NCI-H774 (cell line): ENCODE measurements at regions not wholly inside any gene's neighbourhood (a gene's known extent, or its start where the extent isn't known, plus 50 kb on each side); places are given as distances from the start of the nearest gene placed in this dataset.

Source experiments
- DNase-seq: peaks from one replicate; lab custom pipeline; 2025; lab: John Stamatoyannopoulos, UW

DNA sequence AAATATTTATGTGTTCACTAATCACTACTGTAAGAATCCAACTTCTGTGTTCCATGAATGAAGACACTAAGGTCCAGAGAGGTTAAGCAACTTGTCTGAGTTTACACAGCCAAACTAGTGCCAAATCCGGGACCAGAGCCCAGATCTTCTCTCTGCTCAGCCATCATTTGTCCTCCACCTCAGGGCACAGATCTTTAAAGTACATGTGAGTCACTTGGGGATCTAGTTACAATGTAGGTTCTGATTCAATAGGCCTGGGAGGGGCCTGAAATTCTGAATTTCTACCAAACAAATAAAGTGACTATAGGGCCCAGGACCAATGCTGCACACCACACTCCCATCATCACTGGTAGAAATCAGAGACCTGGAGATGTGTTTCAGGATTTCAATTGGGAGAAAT is 162.9 kb downstream of the GXYLT1 start:
- no peak for DNase-seq

DNA sequence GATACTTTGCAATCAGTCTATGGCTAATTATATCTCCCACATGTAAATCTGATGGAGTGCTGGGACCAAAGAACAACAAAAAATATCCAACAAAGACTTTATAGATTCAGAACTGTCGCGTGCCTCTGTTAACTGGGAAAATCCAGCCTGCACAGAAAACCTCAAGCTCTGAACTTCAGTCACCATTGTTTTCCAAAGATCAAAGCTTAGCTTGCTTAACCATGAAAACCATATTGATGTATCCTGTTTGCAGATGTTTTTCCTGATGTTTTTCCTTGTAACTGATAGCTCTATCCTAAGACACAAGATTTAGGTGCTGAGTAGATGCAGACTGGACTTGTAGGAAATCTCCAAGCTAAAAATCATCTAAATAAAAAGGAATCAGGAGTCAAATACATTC is 163.7 kb downstream of the GXYLT1 start:
- no peak for DNase-seq

DNA sequence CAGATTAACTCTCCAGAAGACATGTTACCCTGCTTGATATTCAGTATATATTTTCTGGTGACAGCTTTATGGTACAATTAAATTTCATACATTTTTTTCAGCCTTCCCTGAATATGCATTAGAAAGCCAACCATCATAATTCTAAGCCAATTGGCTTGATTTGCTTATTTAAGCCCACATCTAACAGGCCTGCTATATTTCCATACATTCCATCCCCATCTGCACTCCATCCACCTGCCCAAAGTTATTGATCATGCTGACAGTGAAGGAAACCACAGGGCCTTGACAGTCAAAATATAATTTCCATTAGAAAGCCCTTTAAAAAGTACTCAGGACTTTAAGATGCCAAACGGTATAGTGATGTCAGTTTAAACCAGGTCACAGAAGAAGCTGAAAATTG is 164.3 kb downstream of the GXYLT1 start:
- DNase-seq = no peak

DNA sequence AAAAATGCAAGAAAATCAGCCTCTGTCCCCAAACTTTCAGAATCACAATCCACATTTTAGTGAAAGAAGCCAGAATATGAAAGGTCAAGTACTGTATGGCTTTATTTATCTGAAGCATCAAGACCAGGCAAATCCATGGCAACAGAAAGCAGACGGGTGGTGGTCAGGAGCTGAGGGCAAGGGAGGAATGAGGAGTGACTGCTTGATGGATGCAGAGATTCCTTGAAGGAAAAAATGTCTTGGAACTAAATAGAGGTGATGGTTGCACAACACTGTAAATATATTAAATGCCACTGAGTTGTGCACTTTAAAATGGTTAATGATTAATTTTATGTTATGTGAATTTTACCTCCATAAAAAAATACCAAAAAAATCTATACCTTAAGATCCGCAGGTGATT is 165.1 kb downstream of the GXYLT1 start:
- no peak for DNase-seq

DNA sequence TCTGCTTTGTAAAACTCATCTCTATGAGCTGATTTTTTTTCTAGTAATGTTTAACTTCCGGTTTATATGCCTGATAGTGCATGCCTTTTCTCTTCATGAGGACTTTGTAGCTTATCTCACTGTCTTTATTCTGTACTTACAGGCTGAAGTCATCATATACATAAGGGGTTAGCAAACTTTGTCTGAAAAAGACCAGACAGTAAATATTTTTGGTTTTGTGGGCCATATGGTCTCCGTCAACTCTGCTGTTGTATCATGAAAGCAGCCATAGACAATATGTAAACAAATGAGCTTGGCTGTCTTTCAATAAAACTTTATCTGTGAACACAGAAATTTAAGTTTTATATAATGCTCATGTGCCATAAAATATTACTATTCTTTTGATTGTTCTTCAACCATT is 172.1 kb downstream of the GXYLT1 start:
- DNase-seq = no peak

DNA sequence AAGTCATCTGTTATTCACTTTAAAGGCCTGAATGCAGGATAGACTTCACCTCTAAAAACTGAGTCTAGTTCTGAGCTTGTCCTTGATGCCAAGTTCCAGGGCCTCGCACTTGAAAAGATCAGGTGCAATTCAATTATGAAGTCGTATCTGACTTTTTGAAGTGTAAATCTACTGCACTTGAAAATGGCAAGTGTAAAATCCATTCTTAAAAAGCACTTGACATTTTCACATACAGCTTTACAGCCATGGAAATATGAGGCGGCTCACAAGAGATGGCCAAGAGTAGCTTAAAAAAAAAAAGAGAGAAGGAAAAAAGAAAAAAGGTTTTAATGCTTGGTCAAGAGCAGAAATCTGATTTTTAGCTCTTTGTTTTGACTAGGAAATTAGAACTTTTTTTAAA is 172.5 kb downstream of the GXYLT1 start:
- no peak for DNase-seq

DNA sequence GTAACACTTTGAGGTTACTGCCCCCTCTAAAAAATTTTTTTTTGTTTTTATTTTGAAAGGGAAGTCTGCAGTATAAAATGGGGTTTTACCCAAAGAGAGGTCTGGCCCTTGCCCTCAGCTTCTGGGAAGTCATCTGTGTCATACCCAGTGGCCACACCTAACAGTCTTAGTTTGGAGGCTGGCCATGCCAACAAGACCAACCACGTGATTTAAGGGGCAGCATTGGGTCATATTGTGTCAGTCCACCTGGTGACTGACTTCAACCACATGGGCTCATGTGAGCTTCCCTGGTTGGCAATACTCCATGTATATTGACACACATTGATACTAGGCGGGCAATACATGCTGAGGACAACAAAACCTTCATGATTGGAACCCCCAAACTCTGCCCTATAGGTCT is 173.9 kb downstream of the GXYLT1 start:
- no peak for DNase-seq

DNA sequence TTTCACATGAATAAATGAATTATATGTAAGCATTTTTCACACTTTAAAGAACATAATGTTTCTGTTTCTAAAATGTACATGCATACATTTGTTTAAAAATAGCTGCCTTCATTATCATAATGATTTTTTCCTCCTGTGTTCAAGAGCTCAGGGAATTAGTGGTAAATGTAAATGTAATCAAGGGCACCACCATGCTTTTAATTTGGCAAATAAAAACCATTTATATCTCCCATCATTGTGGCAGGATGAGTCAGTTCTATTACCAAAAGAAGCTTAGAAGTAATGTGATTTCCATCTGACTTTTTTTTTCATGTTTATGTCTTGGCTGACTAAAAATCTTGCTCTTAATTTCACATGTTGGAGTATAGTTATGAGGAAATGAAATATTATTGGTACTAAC is 176.1 kb downstream of the GXYLT1 start:
- DNase-seq = no peak

DNA sequence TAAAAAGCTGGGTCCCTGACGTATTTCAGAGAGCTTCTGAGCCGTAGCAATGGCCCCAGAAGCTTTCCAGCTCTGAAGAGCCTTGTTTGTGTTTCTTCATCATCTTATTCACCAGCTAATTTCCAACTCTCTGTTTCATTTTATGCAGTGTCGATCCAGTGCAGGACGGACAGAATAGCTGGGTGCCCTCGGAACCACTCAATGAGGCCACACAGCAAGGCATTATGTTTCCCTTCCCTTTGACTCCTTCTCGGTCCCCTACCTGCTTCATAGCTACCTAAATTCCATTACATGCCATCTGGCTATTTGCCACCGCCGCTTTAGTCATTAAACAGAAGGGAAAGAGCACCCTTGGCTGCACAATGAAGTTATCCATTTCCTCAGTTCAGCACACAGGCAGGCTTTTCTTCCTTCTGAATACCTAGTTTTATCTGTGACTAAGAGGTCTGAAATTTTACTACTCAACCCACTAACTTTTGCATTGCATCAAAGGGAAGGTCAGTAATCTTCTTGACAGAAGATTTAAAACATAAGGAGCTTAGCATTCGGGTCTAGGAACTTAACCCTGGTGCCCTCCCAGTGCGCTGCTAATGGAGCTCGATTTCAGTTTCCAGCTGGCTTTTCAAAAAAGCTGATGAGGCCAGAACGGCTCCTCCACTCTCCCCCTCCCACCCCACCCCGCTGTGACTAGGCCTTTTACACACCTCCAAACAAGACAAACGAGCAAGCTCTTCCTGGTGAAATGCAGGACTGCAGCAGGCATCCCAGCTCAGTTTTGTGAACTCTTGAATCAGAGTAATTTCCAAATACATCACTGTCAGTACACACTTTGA is 176.8 kb downstream of the GXYLT1 start:
- DNase-seq = peak; percentile 56

DNA sequence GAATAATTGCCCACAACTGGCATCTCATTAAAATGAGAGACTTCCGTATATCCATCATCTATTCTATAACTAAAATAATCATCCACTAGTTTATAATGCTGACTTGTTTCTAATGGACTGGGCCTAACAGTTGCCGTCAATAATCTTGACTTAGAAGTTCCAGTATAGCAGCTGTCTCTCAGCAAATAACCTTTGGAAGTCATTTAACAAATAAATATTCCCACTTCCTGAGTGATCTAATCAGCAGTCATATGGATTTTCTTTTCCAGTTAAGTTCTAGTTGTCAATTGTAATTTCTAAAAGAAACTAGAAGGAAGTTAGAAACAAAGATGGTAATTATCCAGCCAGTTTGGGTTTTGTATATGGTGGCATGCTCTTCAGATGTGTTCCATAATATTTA is 177.8 kb downstream of the GXYLT1 start:
- DNase-seq = no peak

DNA sequence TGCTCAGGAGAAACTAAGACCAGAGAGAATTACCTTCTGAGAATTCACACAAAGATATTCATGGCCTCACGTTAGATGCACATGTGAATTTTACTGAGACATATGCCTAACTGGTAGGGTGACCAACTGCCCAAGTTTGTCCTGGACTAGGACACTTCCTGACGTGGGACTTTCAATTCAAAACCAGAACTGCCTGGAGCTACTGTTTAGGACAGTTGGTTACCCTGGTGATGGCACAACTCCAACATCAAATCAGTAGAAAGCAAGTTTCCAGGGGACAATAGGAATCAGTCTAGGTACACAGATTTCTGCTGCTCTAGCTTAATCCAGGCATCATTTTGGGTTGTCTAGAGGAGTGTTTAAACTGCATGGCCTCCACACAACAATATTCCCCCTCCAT is 178.7 kb downstream of the GXYLT1 start:
- DNase-seq = peak; percentile 37

DNA sequence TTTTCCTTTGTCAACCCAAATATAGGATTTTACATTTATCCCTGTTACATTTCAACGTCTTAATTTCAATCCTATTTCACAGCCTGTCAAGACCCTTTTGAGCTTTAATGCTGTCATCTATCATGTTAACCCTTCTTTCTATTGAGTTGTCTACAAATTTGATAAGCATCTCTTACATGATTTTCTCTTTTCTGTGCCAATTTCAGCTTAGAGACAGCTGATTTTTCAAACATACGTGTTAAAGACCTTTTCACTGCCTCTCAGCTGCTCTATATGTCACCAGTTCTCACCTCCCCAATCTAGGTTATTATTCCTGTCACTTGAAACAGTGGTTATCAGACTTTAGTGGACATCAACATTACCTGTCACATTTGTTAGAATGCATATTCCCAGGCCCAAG is 181.3 kb downstream of the GXYLT1 start:
- DNase-seq = no peak

DNA sequence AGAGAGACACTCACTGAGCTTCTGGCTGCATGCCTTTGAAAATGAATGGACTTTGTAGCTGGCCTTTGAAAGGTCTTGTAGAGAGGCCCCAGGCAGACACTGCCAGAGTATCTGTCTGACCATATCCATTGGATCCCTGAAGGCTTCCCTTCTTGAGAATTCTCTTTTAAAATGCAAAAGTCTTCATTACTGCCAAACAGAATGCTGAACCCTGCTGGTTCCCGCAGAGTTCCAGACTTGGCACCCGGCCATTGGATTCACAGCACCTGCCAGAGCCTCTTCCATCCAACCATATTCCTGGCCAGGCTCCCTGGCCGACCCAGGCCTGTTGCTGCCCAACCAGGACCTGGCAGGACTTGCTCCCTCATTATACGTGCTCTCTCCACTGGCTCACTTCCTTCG is 182.5 kb downstream of the GXYLT1 start:
- peak; percentile 49 for DNase-seq

DNA sequence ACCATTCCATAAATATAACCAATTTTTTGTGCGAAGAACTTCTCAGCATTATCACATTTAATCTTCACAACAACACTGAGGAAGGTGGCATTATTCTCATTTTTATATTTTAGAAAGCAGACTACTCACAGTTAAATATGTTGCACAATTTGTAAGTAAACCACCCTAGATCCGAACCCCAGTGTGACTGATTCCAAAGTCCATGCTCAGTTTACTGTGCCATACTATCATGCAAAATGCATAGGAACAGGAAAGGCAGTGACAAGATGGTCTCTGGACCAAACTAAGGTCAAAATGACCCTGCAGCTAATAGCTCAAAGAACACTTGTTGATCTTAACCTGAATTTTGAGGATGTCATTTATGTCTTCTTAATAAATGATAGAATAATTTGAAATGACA is 185.4 kb downstream of the GXYLT1 start:
- DNase-seq = no peak

DNA sequence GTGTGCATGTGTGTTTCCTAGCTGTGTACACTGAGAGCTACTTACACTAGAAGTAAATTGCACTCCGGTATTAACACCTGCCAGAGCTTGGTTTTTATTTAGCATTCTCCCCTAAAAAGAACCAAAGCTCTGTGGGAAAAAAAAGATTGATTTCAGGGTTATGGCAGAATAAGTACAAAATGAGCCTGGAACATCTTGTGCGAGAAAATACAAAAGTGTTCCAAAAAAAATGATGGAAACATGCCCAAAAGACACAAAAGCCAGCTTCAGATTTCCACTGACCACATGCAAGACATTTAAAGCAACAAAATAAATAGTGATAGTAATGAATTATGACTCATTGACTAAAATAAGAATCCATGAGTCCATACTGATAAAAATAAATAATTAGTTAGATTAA is 188.3 kb downstream of the GXYLT1 start:
- no peak for DNase-seq

DNA sequence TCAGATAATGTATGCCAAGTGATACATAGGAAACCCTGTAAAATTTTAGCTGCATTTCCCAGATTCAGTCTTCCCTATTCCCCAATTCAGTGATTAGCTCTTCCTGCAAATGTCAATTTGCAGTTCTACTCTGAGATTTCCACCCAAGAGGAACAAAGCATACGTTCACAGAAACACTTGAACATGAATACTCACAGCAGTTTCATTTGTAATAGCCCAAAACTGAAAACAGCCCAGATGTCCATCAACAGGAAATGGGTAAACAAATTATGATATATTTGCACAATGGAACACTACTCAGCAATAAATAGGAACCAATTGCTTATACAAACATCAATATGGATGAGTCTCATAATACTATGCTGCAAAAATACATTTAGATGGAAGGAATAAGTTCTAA is 194.2 kb downstream of the GXYLT1 start:
- no peak for DNase-seq

DNA sequence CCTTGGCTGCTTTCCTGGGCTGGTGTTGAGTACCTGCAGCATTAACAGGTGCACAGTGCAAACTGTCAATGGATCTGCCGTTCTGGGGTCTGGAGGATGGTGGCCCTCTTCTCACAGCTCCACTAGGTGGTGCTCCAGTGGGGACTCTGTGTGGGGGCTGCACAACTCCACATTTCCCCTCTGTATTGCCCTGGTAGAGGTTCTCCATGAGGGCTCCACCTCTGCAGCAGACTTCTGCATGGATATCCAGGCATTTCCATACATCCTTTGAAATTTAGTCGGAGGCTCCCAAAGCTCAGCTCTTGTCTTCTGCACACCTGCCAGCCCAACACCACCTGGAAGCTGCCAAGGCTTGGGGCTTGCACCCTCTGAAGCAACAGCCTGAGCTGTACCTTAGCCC is 198.6 kb downstream of the GXYLT1 start:
- no peak for DNase-seq

DNA sequence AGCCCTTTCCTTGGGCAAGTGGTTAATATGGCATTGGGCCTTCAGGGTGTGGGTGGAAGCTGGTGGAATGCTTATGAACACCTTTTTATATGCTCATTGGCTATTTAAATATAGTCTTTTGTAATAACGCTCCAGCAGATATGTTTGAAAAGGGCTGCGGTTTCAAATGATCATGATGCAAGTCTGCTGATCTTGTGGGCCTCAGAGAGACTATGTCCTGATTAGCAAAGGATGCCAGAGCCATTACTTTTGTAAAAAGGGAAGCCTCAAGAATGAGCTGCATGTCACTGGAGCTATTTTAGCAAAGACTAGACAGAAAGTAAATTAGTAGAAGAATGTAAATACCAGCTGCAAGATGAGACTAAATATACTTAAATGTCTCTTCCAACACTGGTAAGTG is 200.5 kb downstream of the GXYLT1 start:
- no peak for DNase-seq

DNA sequence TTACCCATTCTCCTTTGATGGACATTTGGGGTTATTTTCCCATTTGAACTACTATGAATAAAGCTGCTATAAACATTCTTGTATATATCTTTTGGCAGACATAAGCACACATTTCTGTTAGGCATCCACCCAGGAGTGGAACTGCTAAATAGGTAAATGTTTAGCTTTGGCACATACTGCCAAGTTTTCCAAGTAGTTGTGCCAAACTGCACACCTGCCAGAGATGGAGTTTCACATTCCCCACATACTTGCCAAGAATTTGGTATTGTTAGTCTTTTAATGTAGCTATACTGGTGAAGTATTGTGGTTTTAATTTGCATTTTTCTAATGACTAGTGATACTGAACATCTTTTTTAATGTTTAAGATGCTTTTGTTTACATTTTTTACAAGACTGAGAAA is 201.0 kb downstream of the GXYLT1 start:
- DNase-seq = no peak

DNA sequence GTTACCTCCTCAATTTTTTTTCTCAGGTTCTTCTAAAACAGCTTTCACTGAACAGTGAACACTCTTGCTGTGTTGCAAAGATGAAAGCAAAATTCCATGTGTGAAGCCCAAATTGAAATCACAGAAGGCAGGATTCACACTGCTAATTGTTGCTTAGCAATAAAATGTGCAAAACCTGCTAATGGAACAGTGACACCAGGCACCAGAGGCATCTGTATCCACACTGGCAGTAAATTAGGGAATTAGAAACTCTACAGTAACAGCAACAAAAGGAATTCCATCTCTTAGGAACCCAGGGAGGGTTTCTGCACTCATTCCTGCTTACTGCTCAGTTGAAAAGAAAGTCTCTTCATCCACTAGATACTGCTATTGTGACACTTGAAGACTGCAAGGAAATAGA is 202.3 kb downstream of the GXYLT1 start:
- no peak for DNase-seq

DNA sequence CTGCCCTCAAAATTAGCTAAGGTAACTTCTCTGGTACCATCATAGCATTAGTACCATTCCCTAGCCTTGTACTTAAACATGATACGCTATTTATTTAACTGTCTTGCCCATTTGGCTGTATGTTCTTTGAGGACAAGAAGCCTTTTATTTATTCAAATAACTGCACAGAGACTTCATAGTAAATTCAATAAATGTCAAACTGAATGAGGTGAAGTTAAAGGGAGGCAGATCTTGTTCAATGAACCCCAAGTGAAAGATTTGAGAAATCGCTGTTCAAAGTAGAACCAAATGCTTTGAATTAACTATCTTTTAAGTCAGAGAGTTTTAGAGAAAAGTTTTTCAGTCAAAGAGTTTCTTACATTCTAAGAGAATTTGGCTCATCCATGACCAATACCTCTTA is 203.6 kb downstream of the GXYLT1 start:
- DNase-seq = no peak

DNA sequence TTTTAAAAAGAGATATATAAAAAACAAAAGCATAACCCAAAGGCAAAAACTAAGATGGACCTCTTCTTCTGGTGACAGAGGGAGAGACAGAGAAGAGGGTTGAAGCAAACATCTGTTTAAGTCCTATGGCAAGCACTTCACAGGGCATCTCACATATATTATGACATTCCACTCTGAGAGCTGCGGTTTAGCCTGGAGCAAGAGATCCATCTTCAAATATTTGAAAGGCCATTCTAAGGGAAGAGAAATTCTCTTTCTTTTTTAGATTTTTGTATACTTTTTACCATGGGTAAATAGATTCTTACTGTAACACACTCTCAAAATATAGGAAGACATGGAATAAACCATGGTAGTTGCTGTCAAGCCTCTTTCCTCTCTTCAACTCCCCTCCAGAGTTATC is 204.1 kb downstream of the GXYLT1 start:
- DNase-seq = no peak

DNA sequence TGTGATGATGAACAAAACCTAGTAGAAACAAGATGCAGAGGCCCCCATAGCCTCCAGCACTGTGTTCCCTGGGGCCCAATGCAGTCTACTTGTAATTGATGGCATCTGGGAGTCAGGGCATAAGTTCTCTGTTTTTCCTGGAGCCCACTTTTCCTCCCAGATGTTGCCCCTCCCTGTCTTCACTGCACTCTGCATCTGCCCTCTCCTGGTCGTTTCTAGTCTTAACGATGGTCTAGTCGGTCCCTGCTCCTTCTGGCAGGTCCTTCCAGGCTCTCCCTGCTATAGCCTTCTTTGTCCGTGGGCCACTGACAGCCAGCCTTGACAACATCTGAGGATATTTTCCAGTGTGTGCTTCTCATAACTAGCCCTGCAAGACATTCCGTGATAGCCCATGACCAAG is 208.3 kb downstream of the GXYLT1 start:
- no peak for DNase-seq

DNA sequence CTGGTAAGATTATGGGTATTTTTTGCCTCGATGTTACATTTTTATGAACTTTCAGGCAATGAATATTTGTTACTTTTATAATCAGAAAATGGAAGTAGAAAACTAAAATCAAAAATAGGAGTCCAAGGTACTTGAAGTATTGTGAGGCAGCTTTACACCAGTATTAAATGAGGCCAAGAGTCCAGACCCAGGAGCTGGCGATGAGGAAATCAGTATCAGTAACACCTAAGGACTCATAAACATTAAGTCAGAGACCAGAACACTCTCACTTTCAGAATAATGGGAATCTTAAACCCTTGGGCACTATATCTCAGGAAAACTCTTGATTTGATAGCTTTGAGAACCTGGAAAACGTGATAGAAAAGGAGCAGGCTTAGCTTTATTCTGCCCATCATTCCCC is 208.8 kb downstream of the GXYLT1 start:
- DNase-seq = no peak
